ENCODE measurements at regions not wholly inside any gene's neighbourhood (a gene's known extent, or its start where the extent isn't known, plus 50 kb on each side); places are given as distances from the start of the nearest gene placed in this dataset.

GRCh38 chr2:192327576-192327975 is 132.8 kb upstream of the TMEFF2 start:
- no peak for TF ChIP-seq EZH2 (optimal IDR thresholded peaks at IDR 0.05; ENCODE audit: low read depth, low read length)
- TF ChIP-seq CTCF (IDR thresholded peaks at IDR 0.05; ENCODE audit: low read length) = no peak
- TF ChIP-seq EZH2phosphoT487 (IDR thresholded peaks at IDR 0.05; ENCODE audit: low read length) = no peak
